HG02588 (cell line): ENCODE measurements at regions not wholly inside any gene's neighbourhood (a gene's known extent, or its start where the extent isn't known, plus 50 kb on each side); places are given as distances from the start of the nearest gene placed in this dataset.
"Not testable (repeated sequence)": the region's sequence is repeated elsewhere in the genome, so short reads cannot be mapped to it uniquely, and the experiment has no call there.

Experiments used
- ATAC-seq: cut with Tn5 transposase; IDR thresholded peaks from one replicate; pipeline ENCODE4 v1.9.1; 2021; ENCODE audit warnings: mild to moderate bottlenecking, moderate library complexity; ENCODE audit not compliant: unreplicated experiment

DNA sequence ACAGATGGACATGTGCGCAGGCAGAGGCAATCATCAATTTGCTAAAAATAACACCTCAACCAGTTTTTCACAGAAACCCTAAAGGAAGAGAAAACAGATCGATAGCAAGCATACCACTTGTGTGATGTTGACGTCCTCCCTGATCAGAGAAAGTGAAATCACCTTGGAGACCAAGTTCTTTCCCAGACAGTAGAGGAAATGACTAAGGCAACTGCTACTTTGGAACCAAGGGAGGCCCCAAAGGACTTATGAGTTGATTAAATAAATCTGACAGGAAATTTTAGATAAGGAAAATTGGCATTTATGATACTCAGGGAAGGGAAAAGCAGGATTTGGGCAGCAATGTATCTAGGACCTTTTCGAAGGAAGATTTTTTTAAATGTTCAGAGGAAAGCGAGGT is 267.1 kb upstream of the ASIC2 start:
- no peak for ATAC-seq

DNA sequence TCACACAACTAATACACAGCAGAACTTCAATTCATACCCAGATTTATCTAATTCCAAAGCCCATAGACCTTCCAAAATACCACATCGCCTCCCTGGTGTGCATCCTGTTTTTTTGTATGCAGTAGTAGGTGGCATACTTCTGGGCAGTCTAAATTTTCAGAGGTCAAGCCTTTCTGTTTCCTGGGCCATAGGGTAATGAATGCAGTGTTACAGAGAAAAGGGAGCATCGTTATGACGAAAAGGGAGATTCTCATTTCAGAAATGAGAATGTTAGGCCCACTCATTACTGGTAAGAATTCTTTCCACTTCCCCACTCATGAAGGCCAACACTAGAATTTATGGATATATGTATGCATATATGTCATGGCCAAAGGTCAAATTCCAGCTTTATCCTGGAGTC is 267.8 kb upstream of the ASIC2 start:
- ATAC-seq, result no peak

DNA sequence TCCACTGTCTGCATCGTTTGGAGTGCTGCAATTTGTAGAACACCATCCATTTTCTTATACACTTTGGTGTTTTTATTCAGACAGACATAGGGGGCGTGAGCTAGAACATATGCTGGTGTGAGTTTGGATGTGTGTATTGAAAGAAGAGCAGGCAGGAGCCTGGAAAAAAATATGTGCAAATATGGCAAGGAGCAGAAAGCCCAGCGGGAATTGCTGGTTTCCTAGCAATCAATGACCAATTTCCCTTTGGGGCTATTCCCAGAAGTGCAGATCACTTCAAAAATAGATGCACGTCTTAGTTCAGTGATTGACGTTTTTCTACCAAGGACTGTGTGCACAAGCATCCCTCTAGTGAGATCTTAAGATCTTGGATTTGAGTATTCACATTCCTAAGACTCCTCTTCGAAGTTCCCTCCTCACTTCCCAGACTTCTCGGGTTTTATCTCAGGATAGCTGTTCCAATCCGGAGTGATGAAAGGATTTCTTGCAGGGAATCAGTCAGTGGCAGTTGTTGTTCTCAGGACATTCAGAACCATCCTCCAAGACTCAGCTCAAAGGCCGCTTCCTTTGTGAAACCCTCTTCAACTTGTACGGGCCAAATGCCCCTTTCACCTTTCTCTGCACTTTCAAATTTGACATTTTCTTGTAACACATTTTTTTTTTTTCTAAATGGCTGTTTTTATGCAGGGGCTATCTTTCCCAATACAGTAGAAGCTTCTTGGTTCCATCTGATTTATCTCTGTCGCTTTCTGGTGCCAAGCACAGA is 268.7 kb upstream of the ASIC2 start:
- ATAC-seq, result no peak

DNA sequence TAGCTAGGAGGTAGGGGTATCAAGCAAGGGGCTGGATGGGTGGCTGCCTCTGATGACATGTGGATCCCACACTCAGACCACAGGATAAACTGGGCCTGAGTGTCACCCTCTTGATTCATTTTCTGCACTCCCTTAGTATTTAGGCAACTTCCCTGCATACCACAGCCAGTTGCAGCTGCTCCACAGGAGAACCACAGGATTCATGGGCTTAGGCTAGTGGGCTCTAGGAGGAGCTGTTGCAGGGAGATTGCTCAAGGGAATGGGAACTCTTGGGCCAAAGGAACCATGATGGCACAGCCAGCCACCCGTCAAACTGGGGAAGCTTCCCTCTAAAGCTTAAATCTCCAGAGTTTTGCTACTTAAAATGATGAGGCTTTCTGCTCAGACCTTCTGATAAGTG is 269.7 kb upstream of the ASIC2 start:
- no peak for ATAC-seq

DNA sequence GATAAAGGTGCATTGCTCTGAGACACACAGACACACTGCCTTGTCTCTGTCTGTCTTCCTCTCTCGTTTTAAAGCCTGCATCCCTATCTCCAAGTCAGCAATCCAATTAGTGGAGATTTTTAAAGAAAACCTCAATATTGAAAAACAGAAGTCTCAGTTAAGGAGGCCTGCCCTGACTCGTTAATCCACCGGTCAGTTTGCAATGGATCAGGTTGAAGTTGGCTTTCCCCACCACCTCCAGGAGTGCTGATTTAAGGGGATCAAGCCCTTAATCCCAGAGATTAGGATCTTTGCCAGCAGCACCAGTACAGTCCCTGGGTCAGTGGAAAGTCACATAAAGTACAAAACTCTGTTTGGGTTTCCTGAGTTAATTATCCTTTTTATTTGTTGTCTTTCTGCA is 271.1 kb upstream of the ASIC2 start:
- no peak for ATAC-seq

GRCh38 chr17:33567223-33567622 is 274.1 kb upstream of the ASIC2 start:
- ATAC-seq, result no peak

- ATAC-seq, result no peak
These were observed 279.5 kb upstream of the ASIC2 start for GRCh38 chr17:33572615-33573014.

DNA sequence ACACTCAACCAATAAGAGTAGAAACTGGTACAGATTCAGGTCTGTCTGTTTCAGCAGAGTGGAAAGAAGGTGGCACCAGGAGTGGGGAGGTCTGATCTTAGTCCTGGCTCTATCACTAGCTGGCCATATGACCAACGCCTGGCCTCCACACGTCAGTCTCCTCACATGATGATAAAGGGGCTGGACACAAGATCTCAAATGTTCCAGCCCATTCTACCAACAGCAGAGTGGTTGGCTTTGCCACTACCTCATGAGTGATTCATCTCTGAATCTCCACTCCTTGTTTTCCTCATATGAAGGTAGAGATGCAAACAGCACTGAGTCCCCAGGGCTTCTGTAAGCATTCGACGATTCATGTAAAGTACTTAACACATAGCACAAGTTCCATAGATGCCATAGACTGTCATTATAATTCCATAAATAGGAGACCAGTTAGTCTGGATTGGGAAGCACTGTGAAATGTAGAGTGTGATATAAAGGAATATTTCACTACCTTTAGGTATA is 281.9 kb upstream of the ASIC2 start:
- no peak for ATAC-seq

DNA sequence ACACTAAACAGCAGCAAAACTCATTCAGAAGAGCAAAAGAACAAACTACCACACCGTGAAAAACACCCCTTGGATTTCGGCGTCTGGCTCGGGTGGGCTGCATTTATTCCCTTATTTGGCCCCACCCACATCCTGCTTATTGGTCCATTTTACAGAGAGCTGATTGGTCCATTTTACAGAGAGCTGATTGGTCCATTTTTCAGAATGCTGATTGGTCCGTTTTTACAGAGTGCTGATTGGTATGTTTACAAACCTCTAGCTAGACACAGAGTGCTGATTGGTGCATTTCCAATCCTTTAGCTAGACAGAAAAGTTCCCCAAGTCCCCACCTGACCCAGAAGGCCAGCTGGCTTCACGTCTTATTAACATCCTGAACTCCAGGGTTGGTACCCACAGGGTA is 286.6 kb upstream of the ASIC2 start:
- not testable (repeated sequence) for ATAC-seq

- ATAC-seq, result peak; percentile 78
These were observed 287.1 kb upstream of the ASIC2 start for GRCh38 chr17:33580215-33580614.

- ATAC-seq, result no peak
These were observed 289.6 kb upstream of the ASIC2 start for GRCh38 chr17:33582661-33583060.

DNA sequence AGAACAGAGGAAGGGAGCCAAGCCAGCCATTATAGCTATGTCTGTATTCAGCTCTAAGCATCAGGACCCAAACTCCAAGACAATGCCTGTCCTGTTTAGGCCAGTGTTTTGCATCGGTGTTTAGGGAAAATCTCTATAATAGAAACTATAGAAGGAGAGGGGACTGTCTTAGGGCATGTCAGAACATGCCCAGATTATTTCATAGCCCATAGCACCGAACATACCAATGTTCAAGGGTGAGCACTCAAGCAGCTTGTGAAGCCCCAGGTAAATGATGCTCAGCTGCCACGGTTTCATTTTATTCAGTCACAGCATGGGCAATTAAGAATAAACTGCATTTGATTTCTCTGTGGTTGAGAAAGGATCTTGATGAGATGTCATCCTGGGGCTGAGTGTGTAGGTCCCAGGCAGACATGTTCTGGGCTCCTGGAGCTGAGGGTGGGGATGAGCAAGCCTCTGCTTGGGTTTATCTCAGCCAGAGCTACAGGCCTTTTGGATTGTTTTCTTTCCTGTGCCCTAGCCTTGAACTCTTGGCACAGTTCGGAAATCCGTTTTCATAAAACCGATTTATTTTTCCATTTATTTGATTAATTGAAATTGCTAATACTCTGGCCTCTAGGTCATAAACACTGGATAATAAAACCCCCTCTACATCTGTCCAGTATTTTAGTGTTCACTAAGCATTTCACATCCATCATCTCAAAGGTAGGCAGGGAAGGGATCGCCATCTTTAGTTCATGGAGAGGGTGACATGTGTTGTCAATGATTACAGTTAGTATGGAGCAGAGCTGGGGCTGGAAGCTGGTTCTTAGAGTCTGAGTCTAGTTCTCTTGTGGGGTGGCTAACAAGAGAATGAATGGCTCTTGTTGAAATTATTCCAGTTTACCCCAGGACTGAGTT is 290.7 kb upstream of the ASIC2 start:
- no peak for ATAC-seq

DNA sequence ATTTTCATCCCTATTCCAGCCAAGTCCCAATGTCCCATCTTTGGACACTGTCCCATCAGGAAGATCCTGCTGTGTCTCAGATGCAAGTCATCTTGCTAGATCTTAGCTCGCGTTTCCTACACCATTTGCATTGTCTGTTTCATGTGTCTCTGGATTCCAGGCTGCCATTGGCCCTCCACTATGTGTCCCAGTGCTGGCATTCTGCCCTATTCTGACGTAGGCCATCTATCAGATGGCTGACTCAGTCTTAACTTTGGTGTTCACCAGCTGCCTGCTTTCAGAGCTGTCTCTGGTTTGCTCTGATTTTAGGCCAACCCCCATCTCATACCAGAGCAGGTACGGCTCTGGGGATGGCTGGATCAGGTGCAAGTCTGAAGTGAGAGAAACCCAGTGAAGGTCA is 300.9 kb upstream of the ASIC2 start:
- ATAC-seq, result no peak

GRCh38 chr17:33595828-33596227 is 302.7 kb upstream of the ASIC2 start:
- no peak for ATAC-seq

GRCh38 chr17:33596899-33597298 is 303.8 kb upstream of the ASIC2 start:
- ATAC-seq, result no peak

- ATAC-seq, result no peak
These were observed 305.7 kb upstream of the ASIC2 start for GRCh38 chr17:33598797-33599196.

- ATAC-seq, result no peak
These were observed 309.9 kb upstream of the ASIC2 start for GRCh38 chr17:33602981-33603380.

DNA sequence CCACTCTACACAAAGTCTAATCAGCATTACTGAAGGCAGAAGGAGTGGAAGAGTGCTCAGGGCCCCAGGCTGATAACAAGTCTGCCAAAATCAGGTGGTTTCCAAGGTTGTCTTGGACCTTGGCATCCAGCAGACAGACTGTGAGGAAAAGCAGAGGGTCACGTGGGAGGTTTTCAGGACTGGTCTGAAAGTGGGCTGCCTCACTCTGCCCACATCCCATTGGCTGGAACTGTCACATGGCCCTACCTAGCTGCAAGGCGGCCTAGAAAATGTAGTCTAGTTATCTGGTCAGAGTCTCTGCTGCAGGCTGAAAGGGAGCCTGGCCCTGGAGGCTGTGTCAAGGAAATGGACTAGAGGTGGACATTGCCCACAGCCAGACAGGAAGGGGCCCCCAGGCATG is 310.7 kb upstream of the ASIC2 start:
- ATAC-seq, result no peak

DNA sequence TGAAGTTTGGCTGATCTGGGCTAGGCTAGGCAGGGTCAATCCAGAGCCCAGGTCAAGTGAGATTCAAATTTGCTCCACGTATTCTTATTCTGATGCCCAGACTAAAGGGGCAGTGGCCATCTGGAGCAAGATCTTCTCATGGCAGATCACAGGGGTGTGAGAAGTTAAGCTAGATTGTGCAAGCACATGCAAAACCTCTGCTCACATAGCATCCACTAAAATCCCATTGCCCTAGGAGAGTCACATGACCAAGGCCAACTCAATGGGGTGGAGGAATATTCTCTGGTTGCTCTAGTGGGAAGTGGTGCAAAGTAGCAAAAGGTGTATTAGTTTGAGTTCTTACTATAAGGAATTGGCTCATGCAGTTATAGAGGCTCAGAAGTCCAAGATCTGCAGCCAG is 318.4 kb upstream of the ASIC2 start:
- ATAC-seq, result no peak

DNA sequence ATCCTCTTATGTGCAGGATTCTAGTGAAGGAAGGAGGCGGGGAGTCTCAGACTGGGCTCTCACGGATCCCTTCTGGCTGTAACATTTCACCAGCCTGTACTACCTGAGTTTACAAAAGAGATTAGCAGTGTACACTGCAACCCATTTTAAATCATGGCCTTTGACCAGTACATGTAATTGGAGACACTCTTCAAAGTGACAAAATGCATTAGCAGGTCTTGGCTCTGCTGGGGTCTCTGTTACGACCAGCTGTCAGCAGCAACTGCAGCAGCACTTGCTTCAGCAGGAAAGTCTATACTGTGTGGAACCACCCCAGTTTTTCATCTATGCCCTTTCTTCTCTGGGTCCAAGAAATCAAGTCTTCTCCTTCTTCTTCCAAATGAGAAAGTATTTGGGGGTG is 322.8 kb upstream of the ASIC2 start:
- no peak for ATAC-seq

DNA sequence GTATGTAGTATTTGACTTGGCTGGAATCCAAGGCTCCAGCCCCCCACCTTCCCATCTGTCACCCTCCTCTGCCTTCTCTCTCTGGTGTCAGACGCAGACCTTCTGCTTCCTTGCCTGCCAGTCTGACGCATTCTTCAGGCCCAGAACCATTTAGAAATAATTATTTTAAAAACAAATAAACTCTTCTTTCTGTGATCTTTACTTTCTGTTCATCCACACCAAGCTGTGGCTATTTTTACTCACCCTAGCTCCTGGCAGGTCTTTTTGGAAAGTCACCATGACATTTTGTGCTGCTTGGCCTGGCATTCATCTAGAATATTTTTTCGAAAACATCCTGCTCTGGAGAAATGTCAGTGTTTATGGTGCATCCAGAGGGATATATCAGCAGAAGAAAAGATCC is 330.7 kb upstream of the ASIC2 start:
- no peak for ATAC-seq
